Muscle of back (tissue), 3 donors: ENCODE measurements at regions not wholly inside any gene's neighbourhood (a gene's known extent, or its start where the extent isn't known, plus 50 kb on each side); places are given as distances from the start of the nearest gene placed in this dataset.

Experiments used
- DNase-seq, 3 donors: peaks; one replicate each; pipeline versions ENCODE4 v3.0.0 to v3.0.0-alpha.2; 2013

DNA sequence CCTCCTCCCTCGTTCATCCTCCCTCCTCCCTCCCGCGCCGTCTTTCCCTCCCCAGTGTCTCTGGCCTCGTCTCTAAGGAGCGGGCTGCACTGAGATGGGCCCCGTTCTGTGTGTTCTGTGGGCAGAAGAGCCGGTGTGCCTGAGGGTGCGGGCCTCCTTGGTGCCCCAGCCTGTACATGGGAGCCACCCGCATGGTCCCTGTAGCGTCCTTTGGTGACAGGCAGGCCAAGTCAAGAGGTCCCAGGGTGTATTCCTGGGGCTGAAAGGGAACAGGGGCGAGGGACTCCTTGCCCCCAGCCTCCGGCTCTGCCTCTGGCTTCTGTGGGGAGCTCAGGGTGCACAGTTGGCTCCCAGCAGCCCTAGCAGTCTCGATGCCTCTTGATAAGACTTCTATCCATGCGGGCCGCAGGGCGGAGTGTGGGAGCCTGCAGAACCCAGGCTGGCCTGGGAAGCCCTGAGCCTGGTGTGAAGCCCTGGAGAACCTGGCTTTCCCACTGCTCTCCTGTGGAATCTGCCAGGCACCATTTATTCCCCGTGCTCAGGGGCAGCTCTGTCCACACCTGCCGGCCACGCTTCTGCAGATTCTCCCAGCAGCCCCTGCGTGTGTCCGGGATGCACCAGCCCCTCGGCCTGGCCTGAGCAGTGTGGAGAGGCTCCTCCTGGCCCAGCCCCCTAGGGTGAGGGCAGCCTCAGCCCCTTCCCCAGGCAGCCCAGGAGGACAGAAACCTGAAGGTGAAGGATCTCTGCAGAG lies 181.3 kb downstream of the KIF26A start:
- no peak for DNase-seq

DNA sequence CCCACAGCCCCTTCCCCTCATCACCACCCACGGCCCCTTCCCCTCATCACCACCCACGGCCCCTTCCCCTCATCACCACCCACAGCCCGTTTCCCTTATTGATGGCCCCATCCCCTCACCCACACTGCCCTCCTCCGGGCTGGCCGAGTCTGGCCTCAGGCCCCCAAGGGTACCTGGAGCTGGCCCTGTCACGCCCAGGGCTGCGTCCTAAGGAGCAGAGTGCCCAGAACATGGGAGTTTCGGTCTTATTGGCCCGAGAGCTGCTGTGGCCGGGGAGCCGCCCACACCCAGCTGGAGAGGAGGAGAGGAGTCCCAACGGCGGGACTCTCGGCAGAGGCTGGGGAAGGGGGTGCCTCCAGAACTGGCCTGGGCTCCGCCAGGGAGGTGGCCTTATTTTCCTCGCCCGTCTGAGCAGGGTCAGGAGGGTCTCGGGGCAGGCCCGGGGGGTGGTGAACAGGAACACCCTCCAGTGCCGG lies 182.3 kb downstream of the KIF26A start:
- peak in 1 of 3 donors; percentile 23 for DNase-seq

DNA sequence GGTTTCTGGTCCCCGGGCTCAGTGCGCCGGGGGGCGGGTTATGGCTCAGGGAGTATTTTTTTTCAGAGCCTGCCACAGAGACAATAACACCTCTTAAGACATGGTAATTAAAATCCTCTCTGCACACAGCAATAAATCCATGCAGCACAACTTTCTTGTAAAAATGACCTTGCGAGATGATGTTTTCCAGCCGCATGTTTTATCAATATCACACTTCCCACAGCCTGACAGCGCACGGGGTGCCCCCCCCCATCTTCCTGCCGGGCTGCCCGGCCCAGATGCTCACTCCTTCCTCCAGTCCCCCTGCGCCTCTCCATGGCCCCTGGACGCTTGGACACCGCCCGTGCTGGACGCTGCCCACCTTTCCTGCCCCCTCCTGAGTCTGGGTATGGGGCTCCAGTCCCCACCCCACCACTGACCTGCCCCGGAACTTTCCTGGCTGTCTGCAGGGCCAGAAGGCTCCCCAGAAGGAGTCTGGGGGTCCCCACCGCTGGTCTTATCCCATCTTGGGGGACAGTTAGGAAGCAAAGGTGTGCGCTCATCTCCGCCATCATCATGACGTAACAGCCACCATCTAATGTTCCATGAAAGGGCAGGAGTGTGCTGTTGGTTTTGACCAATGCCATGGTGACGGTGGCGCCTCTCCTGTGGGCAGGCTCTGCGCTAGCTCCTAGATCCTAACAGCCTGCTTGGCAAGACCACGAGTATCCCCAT lies 182.9 kb downstream of the KIF26A start:
- DNase-seq: no peak

DNA sequence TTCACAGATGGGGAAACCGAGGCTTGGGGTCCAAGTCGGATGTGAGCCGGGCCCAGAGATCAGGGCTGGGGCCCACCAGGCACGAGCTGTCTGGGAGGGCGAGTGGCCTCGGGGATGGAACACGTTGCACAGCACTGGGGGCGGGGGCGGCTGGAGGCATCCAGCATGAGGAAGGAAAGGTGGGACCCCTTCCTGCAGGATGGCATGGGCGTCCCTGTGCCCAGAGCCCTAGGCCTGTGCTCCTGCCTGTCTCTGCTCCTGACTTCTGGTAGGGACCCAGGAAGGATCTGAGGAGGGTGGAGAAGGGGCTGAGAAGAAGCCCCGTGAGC lies 183.4 kb downstream of the KIF26A start:
- no peak for DNase-seq

DNA sequence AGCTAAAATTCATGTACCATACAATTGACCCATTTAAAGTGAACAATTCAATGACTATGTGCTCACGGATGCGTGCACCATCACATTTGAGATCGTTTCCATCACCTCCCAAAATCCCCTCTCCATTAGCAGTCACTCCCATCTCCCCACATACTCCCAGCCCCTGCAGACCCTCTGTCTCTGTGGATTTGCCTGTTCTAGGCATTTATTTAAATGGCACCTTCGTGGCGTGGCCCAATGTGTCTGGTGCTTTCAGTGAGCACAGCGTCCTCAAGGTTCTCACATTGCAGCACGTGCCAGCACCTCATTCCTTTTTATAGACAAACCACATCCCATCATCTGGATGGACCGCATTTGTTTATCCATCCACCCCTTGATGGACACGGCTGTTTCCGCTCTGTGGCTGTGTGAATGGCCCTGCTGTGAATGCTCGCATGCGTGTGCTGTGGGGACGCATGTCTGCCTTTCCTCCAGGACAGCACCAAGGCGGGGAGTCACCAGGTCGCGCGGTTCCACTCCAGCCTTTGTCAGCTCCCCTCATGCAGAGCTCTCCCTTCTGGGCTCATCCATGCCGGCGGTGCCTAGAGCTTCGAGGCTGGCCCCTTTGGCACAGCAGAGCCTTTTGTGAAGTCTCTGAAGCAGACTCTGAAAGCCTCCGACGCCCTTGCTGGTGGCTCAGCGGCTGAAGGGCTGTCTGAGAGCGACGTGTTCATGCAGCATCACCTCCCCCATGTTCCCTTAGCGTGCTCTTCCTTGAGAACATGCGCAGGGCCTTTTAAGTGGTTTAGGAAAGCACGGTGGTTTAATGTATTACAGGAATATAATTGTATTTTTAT lies 184.4 kb downstream of the KIF26A start:
- DNase-seq: no peak

DNA sequence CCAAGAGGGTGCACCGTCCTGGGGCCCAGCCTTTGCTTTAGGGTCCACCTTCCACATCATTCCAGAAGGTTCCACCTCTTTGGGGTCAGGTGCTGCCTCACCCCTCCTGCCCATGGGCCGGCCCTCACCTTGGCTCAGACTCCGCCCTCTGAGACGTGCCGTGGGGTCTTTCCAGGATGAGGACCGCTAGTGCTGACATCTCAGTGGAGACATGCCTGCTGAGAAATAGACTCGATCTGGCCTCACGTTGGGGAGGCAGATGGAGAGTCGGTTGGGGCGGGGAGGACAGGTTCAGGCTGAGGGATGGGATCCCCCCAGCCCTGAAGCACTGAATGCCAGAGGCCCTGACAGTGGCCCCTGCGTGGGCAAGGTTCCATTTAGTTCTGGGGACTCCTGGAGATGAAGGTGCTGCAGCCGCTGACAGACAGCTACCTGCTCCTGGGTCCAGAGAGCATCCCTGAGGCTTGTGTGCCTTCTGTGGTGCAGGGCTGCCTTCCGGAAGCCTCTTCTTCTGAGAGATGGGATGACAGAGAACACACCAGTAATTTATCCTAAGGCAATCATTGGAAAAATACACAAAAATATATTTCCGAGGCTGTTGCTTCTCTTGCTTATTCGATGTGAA lies 185.3 kb downstream of the KIF26A start:
- DNase-seq: no peak

DNA sequence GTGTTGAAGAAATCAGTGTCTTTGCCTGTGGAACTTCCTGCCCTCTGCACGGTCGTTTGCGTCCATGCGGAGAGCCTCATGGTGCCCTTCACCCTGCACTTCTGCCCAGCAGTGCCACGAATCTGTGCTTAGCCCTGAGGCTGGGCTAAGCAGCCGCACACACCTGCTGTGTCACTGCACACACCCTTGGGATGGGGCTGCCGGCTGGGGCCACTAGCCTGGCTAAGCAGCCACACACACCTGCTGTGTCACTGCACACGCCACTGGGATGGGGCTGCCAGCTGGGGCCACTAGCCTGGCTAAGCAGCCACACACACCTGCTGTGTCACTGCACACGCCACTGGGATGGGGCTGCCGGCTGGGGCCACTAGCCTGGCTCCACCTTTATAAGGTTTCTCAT lies 188.5 kb downstream of the KIF26A start:
- DNase-seq: no peak

DNA sequence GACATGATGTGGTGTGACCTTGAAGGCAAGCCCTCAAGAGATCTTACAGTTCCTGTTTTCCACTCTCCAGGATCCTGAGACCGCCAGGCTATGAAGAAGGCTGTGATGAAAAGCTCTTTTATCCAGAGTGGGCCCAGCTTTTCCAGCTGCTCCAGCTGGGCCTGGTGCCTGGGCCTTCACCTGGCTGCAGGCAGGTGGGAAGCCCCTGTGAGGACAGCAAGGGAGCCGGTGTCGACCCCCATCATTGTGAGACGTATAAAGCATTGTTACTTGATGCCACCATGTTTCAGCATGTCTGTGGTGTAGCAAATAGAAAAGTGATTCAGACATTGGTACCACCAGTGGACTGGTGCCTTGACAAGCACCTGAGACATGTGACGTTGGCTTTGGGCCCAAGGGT lies 190.2 kb downstream of the KIF26A start:
- DNase-seq: no peak

DNA sequence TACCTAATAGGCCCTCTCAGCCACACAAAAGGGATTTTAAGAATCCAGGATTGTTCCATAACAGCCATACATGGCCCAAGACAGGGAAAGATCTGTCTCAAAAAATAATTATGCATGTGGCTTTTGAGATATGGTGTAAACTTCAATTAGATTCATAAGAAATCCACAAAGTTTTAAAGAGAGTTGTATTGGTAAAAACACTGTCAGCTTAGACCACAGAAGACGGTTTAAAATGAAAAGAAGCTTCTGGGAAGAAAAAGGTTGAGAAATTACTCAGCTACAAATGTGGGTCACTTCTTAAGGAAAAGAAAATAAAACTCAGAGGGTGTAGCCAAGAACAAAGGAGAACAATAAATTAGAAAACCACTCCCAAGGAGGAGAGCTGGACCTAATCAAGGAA lies 191.4 kb downstream of the KIF26A start:
- no peak for DNase-seq

DNA sequence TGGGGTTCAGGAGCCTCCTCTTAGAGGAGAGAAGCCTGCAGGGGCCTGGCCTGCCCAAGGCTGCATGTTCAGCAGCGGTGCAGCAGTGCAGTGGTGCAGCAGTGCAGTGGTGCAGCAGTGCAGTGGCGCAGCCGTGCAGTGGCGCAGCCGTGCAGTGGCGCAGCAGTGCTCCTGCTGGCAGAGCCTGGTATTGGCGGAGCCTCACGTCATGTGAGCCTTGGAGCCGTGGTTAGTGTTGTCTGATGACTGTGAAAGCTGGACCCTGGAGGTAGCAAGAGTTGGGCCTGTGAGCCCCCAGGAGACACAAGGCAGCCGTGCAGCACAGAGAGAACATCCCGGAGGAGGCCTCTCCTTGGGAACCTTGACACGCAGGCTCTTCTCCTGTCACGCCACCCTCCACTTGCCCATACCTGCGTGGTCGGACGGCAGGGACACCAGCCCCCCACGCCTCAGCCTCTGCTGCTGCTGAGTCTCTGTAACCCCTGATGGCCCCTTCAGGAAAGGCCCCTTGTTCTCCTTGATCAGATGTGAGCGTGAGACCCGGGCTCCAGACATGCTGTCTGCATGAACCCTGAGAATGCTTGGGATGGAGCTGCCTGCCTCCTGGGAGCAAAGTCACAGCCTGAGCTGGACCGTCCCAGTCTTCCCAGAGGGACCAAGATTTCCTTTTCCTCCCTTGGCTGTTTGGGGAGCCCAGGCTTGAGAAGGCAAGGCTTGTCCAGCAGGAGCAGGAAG lies 193.7 kb downstream of the KIF26A start:
- DNase-seq: no peak

DNA sequence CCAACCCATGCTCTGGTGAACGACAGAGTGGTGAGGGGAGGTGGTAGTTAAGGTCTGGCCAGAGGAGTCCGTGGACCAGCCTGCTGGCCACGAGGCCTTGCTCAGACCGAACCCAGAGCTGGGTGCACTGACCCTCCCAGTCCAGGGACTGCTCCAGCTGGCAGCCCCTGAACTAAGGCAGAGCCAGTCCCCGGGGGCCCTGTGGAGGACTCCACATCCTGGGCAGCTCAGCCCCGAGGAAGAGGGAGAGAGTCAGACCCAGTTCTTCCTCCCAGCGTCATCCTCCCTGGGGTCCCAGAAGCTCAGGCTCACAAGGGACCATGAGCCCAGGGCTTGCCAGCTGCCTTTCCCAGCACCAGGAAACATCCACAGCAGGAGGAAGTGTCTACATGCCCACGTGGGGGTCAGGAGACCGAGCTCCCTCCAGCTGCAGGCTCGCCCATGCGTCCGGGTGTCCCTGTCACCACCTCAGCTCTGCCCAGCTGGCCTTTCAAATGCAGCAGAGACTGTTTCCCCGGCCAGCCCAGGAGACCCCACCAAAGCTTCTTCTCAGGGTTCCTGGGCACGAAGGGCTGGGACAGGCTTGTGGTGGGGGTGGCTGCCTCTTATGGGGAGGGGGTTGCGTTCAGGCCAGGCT lies 194.4 kb downstream of the KIF26A start:
- no peak for DNase-seq

DNA sequence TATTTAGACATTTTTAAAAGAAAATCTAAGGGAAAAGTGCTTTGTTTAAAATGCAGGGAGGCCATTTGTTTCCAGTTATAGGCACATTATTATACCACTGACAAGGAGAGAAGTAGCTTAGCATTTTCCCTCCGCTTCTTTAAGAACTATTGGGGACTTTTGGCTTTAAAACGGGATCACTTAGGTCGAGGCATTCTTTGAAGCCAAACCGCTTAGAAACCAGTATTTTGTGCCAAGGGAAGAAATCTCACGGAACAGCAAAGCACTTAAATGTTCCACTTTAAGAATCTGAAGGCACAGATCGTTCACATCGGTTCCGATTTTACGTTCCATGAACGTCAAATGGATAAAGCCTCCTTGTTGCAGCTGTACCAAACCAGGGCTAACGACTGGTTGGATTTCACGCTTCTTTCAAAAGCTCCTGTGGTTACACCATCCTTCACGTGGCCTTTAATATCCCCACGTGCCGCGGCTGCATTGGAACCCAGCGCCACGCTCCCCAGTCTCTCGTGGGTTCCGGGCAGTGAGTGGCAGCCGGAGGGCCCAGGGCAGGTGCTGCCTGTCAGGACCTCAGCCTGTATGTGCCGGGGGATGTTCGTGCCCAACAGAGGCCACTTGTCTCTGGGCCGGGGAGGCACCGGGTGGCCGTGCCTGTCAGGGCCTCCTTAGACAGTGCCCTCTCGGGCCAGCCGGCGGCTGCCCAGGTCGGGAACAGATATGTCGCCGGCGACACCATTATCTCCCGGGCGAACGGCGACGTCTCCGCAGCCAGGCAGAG lies 195.4 kb downstream of the KIF26A start:
- DNase-seq: peak in 1 of 3 donors; percentile 20

DNA sequence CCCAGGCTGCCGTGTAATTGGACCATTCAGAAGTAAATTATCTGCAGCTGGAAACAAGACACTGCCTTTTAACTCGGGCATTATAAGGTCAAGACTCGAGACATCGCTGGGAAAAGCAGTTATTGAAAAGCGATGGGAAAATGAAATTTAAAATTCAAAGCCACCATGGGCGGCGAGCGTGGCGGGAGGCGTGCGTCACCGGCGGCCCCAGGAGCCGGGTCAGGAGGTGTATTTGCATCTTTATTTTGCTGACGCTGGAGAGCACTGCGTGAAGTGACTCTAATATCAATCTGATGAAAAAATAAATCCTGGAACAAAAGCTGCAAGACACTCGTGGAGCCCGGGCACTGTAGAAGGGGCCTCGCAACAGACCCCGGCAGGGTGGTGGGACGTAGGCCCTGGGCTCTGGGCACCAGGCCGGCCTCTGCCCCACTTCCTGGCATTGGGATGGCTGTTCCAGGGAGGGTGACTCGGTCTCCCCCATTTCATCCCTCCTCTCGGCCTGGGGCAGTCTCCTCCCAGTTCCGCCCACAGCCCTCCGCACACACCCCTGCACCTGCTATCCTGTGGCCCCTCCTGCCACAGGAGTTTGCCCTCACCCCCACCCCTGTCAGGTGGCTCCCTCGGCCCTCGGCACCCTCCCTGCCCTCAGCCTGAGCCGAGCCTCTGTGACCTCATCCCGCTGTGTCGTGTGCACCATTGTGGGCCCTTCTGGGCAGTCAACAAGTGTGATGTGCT lies 196.2 kb downstream of the KIF26A start:
- no peak for DNase-seq

DNA sequence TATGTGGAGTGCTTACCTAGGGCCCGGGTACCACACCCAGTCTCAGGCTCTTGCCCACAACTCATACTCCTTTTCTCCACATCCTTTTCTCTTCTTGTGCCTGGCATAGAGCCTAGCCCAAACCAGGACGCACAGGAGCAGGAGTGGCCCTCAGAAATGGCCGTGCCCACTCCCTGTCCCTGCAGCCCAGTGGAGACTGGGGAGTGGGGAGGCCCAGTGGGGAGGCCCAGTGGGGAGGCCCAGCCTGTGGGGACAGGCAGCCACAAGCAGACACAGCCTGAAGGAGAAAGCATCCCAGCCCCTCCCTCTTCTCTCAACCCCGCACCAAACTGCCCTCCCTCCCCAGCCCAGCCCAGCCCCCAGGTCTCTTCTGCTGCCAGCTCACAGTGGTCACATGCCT lies 196.8 kb downstream of the KIF26A start:
- no peak for DNase-seq

DNA sequence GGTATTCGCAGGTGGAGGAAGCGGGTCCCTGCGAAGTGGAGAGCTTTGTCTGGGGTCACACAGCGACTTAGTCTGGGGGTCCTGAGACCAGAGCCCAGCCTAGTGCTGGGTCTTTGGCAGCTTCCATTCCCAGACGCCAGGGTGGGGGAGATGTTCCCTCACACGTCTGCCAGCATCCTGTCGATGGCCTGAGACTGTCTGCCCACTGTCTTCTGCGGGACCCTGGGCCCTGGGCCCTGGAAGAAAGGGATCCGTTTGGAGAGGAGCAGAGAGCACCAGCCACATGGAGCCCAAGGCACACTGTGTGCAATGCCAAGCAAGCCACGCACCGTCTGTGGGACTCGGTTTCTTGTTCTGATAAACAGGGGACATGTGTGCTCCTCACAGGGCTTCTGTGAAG lies 197.2 kb downstream of the KIF26A start:
- DNase-seq: no peak

DNA sequence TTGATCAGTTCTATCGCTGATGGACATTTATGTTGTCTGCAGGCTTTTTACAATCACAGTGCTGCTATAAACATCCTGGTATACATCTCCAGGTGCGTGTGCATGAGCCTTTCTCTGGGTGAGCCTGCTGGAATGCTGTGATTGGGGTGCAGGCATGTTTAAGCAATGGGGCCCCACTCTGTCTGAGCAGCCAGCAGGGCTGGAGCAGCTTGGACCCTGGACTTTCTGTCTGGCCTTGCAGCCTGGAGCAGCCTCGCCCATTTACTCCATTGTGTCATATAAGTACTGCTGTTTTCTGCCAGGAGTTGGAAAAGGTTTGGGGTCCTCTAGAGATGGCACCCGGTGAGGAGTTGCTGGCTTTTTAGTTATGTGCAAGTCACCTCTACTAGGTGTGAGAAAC lies 199.0 kb downstream of the KIF26A start:
- no peak for DNase-seq

DNA sequence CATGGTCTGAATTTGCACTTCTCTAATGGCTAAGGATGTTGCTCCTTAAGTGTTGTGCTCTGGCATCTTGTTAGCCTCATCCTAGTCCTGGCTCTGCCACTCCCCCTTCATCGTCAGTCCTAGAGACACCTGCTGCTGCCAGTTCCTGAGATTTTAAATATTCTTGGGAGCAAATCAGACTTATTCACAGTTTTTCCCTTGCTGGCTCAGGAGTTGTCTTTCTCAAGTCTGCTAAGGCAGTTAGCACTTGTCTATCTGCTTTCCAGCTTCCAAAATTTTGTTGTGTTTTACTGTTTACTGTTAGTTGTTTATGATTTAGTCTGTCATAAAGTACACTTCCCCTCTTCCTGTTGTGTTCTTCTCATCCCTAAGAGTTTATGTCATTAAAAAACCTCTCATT lies 201.0 kb downstream of the KIF26A start:
- no peak for DNase-seq

DNA sequence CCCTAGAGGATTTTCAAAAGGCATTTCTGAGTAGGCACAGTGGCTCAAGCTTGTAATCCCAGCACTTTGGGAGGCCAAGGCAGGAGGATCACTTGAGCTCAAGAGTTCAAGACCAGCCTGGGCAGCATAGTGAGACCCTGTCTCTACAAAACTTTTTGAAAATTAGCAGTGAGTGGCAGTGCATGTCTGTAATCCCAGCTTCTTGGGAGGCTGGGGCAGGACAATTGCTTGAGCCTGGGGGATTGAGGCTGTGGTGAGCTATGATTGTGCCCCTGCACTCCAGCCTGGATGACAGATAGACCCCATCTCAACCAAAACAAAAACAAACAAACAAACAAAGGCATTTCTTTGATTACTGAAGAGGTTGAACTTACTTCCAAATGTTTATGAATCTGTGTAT lies 201.4 kb downstream of the KIF26A start:
- DNase-seq: no peak
